ENCODE measurements at regions not wholly inside any gene's neighbourhood (a gene's known extent, or its start where the extent isn't known, plus 50 kb on each side); places are given as distances from the start of the nearest gene placed in this dataset.
"Not testable (repeated sequence)": the region's sequence is repeated elsewhere in the genome, so short reads cannot be mapped to it uniquely, and the experiment has no call there.

- not testable (repeated sequence) for DNase-seq
Observed at GRCh38 chr2:111596808-111597705, 286.9 kb downstream of the ANAPC1 start.

GRCh38 chr2:111598944-111599343 lies 285.0 kb downstream of the ANAPC1 start:
- DNase-seq, result not testable (repeated sequence)

GRCh38 chr2:111602259-111602658 lies 281.7 kb downstream of the ANAPC1 start:
- DNase-seq, result not testable (repeated sequence)

- not testable (repeated sequence) for DNase-seq
Observed at GRCh38 chr2:111605798-111606197, 278.2 kb downstream of the ANAPC1 start.

GRCh38 chr2:111606632-111607031 lies 277.4 kb downstream of the ANAPC1 start:
- DNase-seq, result not testable (repeated sequence)

GRCh38 chr2:111609146-111609844 lies 274.7 kb downstream of the ANAPC1 start:
- DNase-seq, result not testable (repeated sequence)

GRCh38 chr2:111610035-111610434 lies 274.0 kb downstream of the ANAPC1 start:
- DNase-seq, result not testable (repeated sequence)

GRCh38 chr2:111616651-111617218 lies 267.3 kb downstream of the ANAPC1 start:
- no peak for DNase-seq

GRCh38 chr2:111617299-111618225 lies 266.4 kb downstream of the ANAPC1 start:
- no peak for DNase-seq

- DNase-seq, result no peak
Observed at GRCh38 chr2:111618226-111618977, 265.6 kb downstream of the ANAPC1 start.

GRCh38 chr2:111618978-111619902 lies 264.8 kb downstream of the ANAPC1 start:
- DNase-seq, result no peak

GRCh38 chr2:111620281-111620680 lies 263.7 kb downstream of the ANAPC1 start:
- DNase-seq, result no peak

- no peak for DNase-seq
Observed at GRCh38 chr2:111622859-111623258, 261.1 kb downstream of the ANAPC1 start.

GRCh38 chr2:111623380-111623779 lies 260.6 kb downstream of the ANAPC1 start:
- DNase-seq, result no peak

- no peak for DNase-seq
Observed at GRCh38 chr2:111624411-111625156, 259.4 kb downstream of the ANAPC1 start.

- DNase-seq, result not testable (repeated sequence)
Observed at GRCh38 chr2:111625157-111625537, 258.8 kb downstream of the ANAPC1 start.

- DNase-seq, result no peak
Observed at GRCh38 chr2:111626037-111626864, 257.7 kb downstream of the ANAPC1 start.

- no peak for DNase-seq
Observed at GRCh38 chr2:111626865-111627163, 257.2 kb downstream of the ANAPC1 start.

GRCh38 chr2:111627256-111627655 lies 256.7 kb downstream of the ANAPC1 start:
- no peak for DNase-seq

Measured in activated naive CD4-positive, alpha-beta T cell (primary cell).